GM19455 (cell line): ENCODE measurements at regions not wholly inside any gene's neighbourhood (a gene's known extent, or its start where the extent isn't known, plus 50 kb on each side); places are given as distances from the start of the nearest gene placed in this dataset.

Experiments
- ATAC-seq: cut with Tn5 transposase; IDR thresholded peaks from one replicate; pipeline ENCODE4 v1.9.1; 2021; ENCODE audit not compliant: unreplicated experiment

- no peak for ATAC-seq
Observed at GRCh38 chr2:19750136-19750535, 151.6 kb downstream of the TTC32 start.

GRCh38 chr2:19749507-19749836, 152.3 kb downstream of the TTC32 start:
- ATAC-seq = no peak

GRCh38 chr2:19748711-19749506, 152.9 kb downstream of the TTC32 start:
- ATAC-seq = no peak

GRCh38 chr2:19748073-19748375, 153.8 kb downstream of the TTC32 start:
- no peak for ATAC-seq

GRCh38 chr2:19747310-19748072, 154.3 kb downstream of the TTC32 start:
- ATAC-seq = no peak

GRCh38 chr2:19746611-19747309, 155.0 kb downstream of the TTC32 start:
- ATAC-seq = no peak

GRCh38 chr2:19746137-19746600, 155.6 kb downstream of the TTC32 start:
- no peak for ATAC-seq

- ATAC-seq = no peak
Observed at GRCh38 chr2:19745318-19746136, 156.3 kb downstream of the TTC32 start.

GRCh38 chr2:19744456-19745199, 157.2 kb downstream of the TTC32 start:
- ATAC-seq = no peak

GRCh38 chr2:19743641-19744040, 158.1 kb downstream of the TTC32 start:
- ATAC-seq = no peak

- ATAC-seq = no peak
Observed at GRCh38 chr2:19742872-19743271, 158.9 kb downstream of the TTC32 start.

GRCh38 chr2:19739256-19739655, 162.5 kb downstream of the TTC32 start:
- no peak for ATAC-seq

GRCh38 chr2:19738707-19739106, 163.1 kb downstream of the TTC32 start:
- no peak for ATAC-seq

- no peak for ATAC-seq
Observed at GRCh38 chr2:19736191-19736831, 165.5 kb downstream of the TTC32 start.

GRCh38 chr2:19733951-19734425, 167.8 kb downstream of the TTC32 start:
- ATAC-seq = no peak

- ATAC-seq = no peak
Observed at GRCh38 chr2:19733390-19733789, 168.4 kb downstream of the TTC32 start.

GRCh38 chr2:19732255-19732654, 169.5 kb downstream of the TTC32 start:
- no peak for ATAC-seq

GRCh38 chr2:19731515-19731914, 170.3 kb downstream of the TTC32 start:
- ATAC-seq = no peak

- no peak for ATAC-seq
Observed at GRCh38 chr2:19731037-19731436, 170.7 kb downstream of the TTC32 start.

GRCh38 chr2:19728125-19728524, 173.7 kb downstream of the TTC32 start:
- ATAC-seq = no peak
